ENCODE measurements at regions not wholly inside any gene's neighbourhood (a gene's known extent, or its start where the extent isn't known, plus 50 kb on each side); places are given as distances from the start of the nearest gene placed in this dataset.
"Not testable (repeated sequence)": the region's sequence is repeated elsewhere in the genome, so short reads cannot be mapped to it uniquely, and the experiment has no call there.

GRCh38 chr9:97772145-97772544, 75.0 kb upstream of the XPA start:
- no peak for DNase-seq
- H3K27me3 ChIP-seq, result no peaks in the 10 kb centered on the region
- 25 to 54% (median 31%) methylated on average over 4 of the region's 4 CpGs for WGBS, 3 donors
- no peaks in the 10 kb centered on the region for H3K36me3 ChIP-seq
- TF ChIP-seq CTCF (IDR thresholded peaks at IDR 0.05) (no peak), EP300 (IDR thresholded peaks at IDR 0.05) (no peak), POLR2A (IDR thresholded peaks at IDR 0.05) (no peak)
- H3K9me3 ChIP-seq, result no peaks in the 10 kb centered on the region
- no peak overlapping the region for H3K27ac ChIP-seq
- no peak overlapping the region for H3K4me3 ChIP-seq
- H3K4me1 ChIP-seq (ENCODE audit: insufficient read depth), result no peaks in the 10 kb centered on the region
- intact Hi-C loops (cut with DNase I), result no loop called here

GRCh38 chr9:97773091-97773490, 76.0 kb upstream of the XPA start:
- no peak overlapping the region for H3K4me3 ChIP-seq
- no peaks in the 10 kb centered on the region for H3K36me3 ChIP-seq
- no peaks in the 10 kb centered on the region for H3K27me3 ChIP-seq
- H3K27ac ChIP-seq, result no peak overlapping the region
- TF ChIP-seq EP300 (IDR thresholded peaks at IDR 0.05), result no peak
- TF ChIP-seq POLR2A (IDR thresholded peaks at IDR 0.05), result no peak
- TF ChIP-seq CTCF (IDR thresholded peaks at IDR 0.05), result no peak
- intact Hi-C loops (cut with DNase I), result no loop called here
- no peaks in the 10 kb centered on the region for H3K9me3 ChIP-seq
- WGBS, 3 donors, result 79 to 89% (median 88%) methylated on average over 3 of the region's 3 CpGs
- no peaks in the 10 kb centered on the region for H3K4me1 ChIP-seq (ENCODE audit: insufficient read depth)
- no peak for DNase-seq

- no peak overlapping the region for H3K4me3 ChIP-seq
- intact Hi-C loops (cut with DNase I), result no loop called here
- no peak overlapping the region for H3K27ac ChIP-seq
- no peaks in the 10 kb centered on the region for H3K36me3 ChIP-seq
- whole genome bisulfite sequencing, 3 donors, result 42 to 53% (median 43%) methylated on average over 3 of the region's 3 CpGs
- H3K4me1 ChIP-seq (ENCODE audit: insufficient read depth), result no peaks in the 10 kb centered on the region
- H3K27me3 ChIP-seq, result no peaks in the 10 kb centered on the region
- no peak for DNase-seq
- TF ChIP-seq CTCF (IDR thresholded peaks at IDR 0.05), result no peak
- no peaks in the 10 kb centered on the region for H3K9me3 ChIP-seq
Observed at GRCh38 chr9:97773723-97774122, 76.6 kb upstream of the XPA start.

- no peak overlapping the region for H3K4me3 ChIP-seq
- H3K9me3 ChIP-seq, result peaks cover 0 to 6% of the 10 kb centered on the region in 2 donors
- TF ChIP-seq POLR2A (IDR thresholded peaks at IDR 0.05), result no peak
- no peak for TF ChIP-seq EP300 (IDR thresholded peaks at IDR 0.05)
- no peak for TF ChIP-seq CTCF (IDR thresholded peaks at IDR 0.05)
- 28 to 53% (median 44%) methylated on average over 3 of the region's 3 CpGs for WGBS, 3 donors
- intact Hi-C loops (cut with DNase I), result no loop called here
- H3K27me3 ChIP-seq, result no peaks in the 10 kb centered on the region
- no peak for DNase-seq
- H3K4me1 ChIP-seq (ENCODE audit: insufficient read depth), result no peaks in the 10 kb centered on the region
- no peak overlapping the region for H3K27ac ChIP-seq
- no peaks in the 10 kb centered on the region for H3K36me3 ChIP-seq
Observed at GRCh38 chr9:97774673-97775072, 77.5 kb upstream of the XPA start.

GRCh38 chr9:97778740-97779139, 74.3 kb upstream of the FOXE1 start:
- H3K4me3 ChIP-seq; intact Hi-C loops (cut with DNase I): not testable (repeated sequence)

More at GRCh38 chr9:97778740-97779139, 74.3 kb upstream of the FOXE1 start:
- H3K4me1 ChIP-seq (ENCODE audit: insufficient read depth); H3K27ac ChIP-seq; H3K9me3 ChIP-seq; DNase-seq; H3K36me3 ChIP-seq; H3K27me3 ChIP-seq: not testable (repeated sequence)
- 82 to 89% (median 87%) methylated on average over 2 of the region's 2 CpGs for WGBS, 3 donors
